NCI-H345 treated with DMSO at 0.1 percent for 48 hours (cell line): ENCODE measurements at regions not wholly inside any gene's neighbourhood (a gene's known extent, or its start where the extent isn't known, plus 50 kb on each side); places are given as distances from the start of the nearest gene placed in this dataset.
"Not testable (repeated sequence)": the region's sequence is repeated elsewhere in the genome, so short reads cannot be mapped to it uniquely, and the experiment has no call there.

Experiments used
- DNase-seq: peaks from one replicate; lab custom pipeline; 2025; ENCODE audit not compliant: unreplicated experiment; lab: John Stamatoyannopoulos, UW

GRCh38 chr9:75728391-75728790 is 162.1 kb upstream of the PCSK5 start:
- DNase-seq: no peak

- no peak for DNase-seq
Observed at GRCh38 chr9:75734802-75735201, 155.7 kb upstream of the PCSK5 start.

GRCh38 chr9:75739884-75740611 is 150.4 kb upstream of the PCSK5 start:
- DNase-seq: no peak

GRCh38 chr9:75743855-75744254 is 146.6 kb upstream of the PCSK5 start:
- DNase-seq: no peak

- no peak for DNase-seq
Observed at GRCh38 chr9:75754080-75754479, 136.4 kb upstream of the PCSK5 start.

GRCh38 chr9:75775166-75775565 is 115.3 kb upstream of the PCSK5 start:
- DNase-seq: no peak

- DNase-seq: no peak
Observed at GRCh38 chr9:75775966-75776691, 114.3 kb upstream of the PCSK5 start.

GRCh38 chr9:75780185-75780584 is 110.3 kb upstream of the PCSK5 start:
- no peak for DNase-seq

GRCh38 chr9:75788006-75788634 is 102.4 kb upstream of the PCSK5 start:
- DNase-seq: no peak

GRCh38 chr9:75797085-75797580 is 93.3 kb upstream of the PCSK5 start:
- no peak for DNase-seq

- no peak for DNase-seq
Observed at GRCh38 chr9:75798505-75798904, 92.0 kb upstream of the PCSK5 start.

- no peak for DNase-seq
Observed at GRCh38 chr9:75803130-75803529, 87.3 kb upstream of the PCSK5 start.

GRCh38 chr9:75810063-75810462 is 80.4 kb upstream of the PCSK5 start:
- no peak for DNase-seq

- no peak for DNase-seq
Observed at GRCh38 chr9:75811692-75812091, 78.8 kb upstream of the PCSK5 start.

GRCh38 chr9:75812141-75812540 is 78.3 kb upstream of the PCSK5 start:
- no peak for DNase-seq

GRCh38 chr9:75814667-75815066 is 75.8 kb upstream of the PCSK5 start:
- no peak for DNase-seq

- not testable (repeated sequence) for DNase-seq
Observed at GRCh38 chr9:75820471-75821115, 69.9 kb upstream of the PCSK5 start.

- no peak for DNase-seq
Observed at GRCh38 chr9:75823151-75823550, 67.3 kb upstream of the PCSK5 start.

GRCh38 chr9:75824816-75825568 is 65.5 kb upstream of the PCSK5 start:
- DNase-seq: no peak

GRCh38 chr9:75826314-75826713 is 64.2 kb upstream of the PCSK5 start:
- no peak for DNase-seq

GRCh38 chr9:75830303-75830702 is 60.2 kb upstream of the PCSK5 start:
- no peak for DNase-seq
